GM12892 (cell line): ENCODE measurements at regions not wholly inside any gene's neighbourhood (a gene's known extent, or its start where the extent isn't known, plus 50 kb on each side); places are given as distances from the start of the nearest gene placed in this dataset.

Source experiments
- DNase-seq: peaks from one replicate; pipeline ENCODE4 v3.0.0; 2011; ENCODE audit not compliant: insufficient read length
- FAIRE-seq: peaks from 2 replicates; lab custom pipeline; 2011; peaks lifted over from hg19 to GRCh38; lab: Jason Lieb, UNC
- POLR2A ChIP-seq: IDR thresholded peaks from 2 replicates; pipeline ENCODE4 v1.6.1; 2011; ENCODE audit warnings: low read depth, low read length, control low read depth
- POLR2AphosphoS5 ChIP-seq: IDR thresholded peaks from 2 replicates; pipeline ENCODE4 v1.6.1; 2011; ENCODE audit warnings: low read depth, low read length, control low read depth
- TAF1 ChIP-seq: IDR thresholded peaks from 2 replicates; pipeline ENCODE4 v1.6.1; 2011; ENCODE audit warnings: low read depth, mild to moderate bottlenecking, control low read depth, low read length, borderline replicate concordance

DNA sequence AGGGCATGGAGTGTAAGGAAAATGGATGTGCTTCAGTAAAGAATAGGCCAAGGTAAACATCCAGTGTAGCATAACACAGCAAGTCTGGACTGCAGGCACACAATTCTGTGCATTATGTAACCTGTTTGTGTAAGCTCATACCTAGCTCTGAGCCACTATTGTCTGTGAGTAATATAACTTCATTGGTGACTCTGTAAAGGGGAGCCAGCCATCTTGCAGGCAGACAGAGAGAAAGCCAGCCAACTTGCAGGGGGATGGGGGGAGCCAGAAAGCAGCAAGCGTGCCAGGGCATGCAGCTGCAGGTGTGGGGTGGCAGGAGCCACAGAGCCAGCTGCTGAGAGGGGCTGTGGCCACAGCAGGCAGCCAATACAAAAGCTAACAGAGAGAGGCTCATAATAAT, 449.2 kb downstream of the IPMK start:
- TF ChIP-seq POLR2A (no peak), POLR2AphosphoS5 (no peak), TAF1 (no peak)
- no peak for DNase-seq
- FAIRE-seq = no peak

DNA sequence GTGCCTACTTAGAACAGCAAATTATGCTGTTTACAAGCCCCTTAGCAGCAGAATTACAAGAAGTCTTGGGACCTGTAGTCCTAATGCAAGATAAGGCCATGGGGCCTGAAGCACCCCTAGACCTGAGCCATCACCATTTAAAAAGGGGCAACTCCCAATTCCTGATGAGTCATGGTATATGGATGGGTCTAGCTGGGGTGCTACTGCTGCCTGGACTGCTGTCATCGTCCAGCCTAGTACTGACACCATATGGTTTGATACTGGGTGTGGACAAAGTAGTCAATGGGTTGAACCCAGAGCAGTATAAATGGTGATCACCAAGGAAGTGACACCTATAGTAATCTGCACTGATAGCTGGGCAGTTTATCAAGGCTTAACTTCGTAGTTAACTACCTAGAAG, 450.0 kb downstream of the IPMK start:
- FAIRE-seq (no peak), DNase-seq (no peak)
- TF ChIP-seq POLR2AphosphoS5 (no peak), TAF1 (no peak), POLR2A (no peak)

DNA sequence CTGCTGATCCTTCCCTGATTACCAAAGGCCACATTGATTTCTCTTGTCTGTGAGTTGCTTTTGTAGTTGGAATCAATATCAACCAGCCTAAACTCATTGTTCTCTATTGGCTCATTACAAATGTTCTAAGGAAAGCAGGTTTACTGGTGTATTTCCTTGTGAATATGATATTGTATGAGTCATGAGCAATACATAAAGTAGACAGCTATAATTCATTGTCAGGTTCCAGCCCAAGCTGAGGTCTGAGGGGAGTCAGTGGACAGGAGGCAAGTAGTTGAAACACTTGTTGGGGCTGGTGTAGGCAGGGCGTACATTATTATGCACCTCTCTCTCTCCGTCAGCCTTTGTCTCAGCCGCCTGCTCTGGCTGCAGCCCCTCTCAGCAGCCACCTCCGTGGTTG, 451.7 kb downstream of the IPMK start:
- DNase-seq (no peak), FAIRE-seq (no peak)
- TF ChIP-seq TAF1 = no peak
- TF ChIP-seq POLR2AphosphoS5 = no peak

DNA sequence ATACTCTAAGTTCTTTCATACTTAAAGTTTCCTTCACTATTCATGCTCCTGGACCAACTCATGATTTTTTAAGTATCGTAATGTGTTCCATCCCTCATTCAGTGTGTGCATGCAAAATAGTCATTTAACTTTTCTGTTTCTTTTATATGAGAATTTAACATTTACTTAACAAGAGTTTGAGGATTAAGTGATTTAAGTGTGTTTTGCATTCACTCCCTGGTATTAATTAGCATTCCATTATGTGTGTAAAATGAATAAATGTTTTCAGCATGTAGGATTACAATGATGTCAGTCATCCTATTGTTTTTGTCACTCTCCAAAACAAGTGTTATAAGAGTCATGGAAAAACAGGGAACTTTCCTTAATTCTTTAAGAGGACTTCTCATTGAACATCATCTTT, 457.7 kb downstream of the IPMK start:
- DNase-seq (no peak), FAIRE-seq (no peak)
- TF ChIP-seq POLR2AphosphoS5 (no peak), POLR2A (no peak), TAF1 (no peak)

DNA sequence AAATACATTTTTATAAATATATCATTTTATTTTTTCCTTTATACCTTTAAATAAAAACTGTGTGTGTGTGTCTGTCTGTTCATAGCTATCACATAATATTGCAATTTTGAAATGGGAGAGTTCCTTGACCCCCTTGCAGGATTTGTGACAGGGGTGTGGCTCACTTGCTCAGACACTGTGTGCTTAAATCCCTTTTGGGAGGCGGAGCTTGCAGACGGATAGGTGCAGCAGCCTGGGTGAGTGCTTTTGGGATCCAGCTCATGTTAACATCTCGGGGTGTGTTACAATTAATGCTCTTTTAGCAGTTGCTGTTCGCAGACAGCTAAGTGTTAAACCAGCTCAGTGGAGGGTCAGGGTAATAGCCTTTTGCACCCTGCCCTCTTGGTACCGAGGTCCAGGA, 459.8 kb downstream of the IPMK start:
- TF ChIP-seq TAF1 (no peak), POLR2AphosphoS5 (no peak), POLR2A (no peak)

DNA sequence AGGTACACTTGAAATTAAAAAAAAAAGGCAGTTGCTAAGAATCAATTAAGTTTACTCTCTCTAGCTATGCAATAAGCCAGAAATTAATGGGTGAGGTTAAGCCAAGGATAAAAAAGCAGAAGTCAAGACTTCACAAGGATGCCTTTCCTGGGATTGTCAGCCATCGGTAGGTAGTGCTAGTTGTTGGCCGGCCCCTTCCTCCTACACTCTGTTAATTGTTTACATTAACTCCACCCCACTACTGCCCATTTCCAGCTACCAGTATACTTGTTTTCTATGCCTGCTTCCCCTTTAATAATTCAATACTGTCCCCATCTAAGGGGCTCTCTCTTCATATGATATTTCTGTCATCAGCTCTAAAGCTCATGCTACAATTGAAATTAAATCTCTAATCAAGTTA, 461.0 kb downstream of the IPMK start:
- no peak for FAIRE-seq
- TF ChIP-seq POLR2A = no peak
- no peak for TF ChIP-seq TAF1
- TF ChIP-seq POLR2AphosphoS5 = no peak

More for the DNA sequence above, 459.8 kb downstream of the IPMK start:
- FAIRE-seq (no peak), DNase-seq (no peak)

DNA sequence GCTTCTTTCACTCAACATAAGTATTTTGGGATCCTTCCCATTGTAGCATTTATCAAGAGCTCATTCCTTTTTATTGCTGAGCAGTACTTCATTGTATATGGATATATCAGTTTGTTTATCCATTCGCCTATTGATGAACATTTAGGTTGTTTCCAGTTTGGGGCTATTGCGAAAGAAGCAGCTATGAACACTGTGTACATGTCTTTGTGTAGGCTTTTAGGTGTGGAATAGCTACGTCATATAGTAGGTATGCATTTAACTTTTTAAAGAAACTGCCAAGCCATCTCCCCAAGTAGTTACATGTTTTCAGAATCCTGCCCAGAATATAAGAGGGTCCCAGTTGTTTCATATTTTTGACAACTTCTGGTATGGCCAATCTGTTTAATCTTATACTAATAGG, 468.1 kb downstream of the IPMK start:
- DNase-seq = no peak
- FAIRE-seq = no peak
- TF ChIP-seq POLR2AphosphoS5 (no peak), TAF1 (no peak)

More for the DNA sequence above, 461.0 kb downstream of the IPMK start:
- no peak for DNase-seq

DNA sequence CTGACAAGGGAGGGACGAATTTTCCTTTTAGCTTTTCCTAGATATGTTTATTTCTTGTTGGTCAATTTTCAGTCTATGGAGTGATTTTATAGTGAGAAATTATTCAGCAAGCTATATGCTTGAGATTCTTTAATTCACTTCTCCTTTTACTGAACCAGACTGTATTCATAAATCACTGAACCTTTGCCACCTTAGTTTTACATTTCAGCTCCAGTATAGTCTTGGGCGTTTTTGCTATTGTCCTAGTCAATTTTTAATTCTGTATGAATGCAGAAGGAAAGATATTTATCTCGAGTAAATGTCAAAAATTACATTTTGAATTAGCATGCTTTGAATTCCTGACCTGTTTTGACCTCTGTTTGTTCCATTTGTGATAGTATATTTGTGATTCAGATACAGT, 468.9 kb downstream of the IPMK start:
- DNase-seq (no peak), FAIRE-seq (no peak)
- TF ChIP-seq TAF1 (no peak), POLR2A (no peak), POLR2AphosphoS5 (no peak)

DNA sequence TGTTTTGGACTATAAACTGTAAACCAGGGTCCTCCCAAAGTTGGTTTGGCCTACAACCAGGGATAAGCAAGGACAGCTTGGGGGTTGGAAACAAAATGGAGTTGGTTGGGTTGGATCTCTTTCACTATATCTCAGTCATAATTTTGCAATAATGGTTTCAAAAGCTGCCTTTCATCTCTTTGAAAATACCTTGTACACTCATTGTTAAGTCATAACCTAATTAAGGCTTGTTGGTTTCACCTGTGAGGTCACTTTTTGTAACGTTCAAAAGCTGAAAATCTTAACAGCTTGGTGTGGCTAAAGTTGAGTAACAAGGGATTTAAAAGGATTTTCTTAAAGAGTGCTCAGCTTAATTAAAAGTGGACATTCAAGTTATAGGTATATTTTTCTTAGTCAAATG, 476.1 kb downstream of the IPMK start:
- TF ChIP-seq POLR2A (no peak), POLR2AphosphoS5 (no peak), TAF1 (no peak)
- FAIRE-seq = no peak
- no peak for DNase-seq

DNA sequence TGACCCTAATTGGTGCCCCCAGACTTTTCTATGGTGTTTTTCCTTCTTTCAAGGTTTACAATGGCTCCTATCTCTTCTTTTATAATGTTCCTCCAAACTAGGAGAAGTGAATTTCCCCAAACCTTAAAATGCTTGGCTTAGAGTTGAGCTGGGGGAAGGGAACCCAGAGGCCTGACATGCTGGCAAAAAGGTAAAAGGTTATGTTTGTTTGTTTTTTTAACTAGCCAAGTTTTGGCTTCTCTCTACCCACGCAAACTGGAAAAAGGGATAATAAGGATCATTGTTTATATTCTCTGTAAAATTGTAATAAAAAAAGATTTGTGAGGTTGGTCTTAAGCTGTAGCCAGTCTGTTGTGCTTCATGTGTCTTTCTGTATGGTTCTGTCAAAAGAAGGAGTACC, 477.0 kb downstream of the IPMK start:
- FAIRE-seq (no peak), DNase-seq (no peak)
- no peak for TF ChIP-seq POLR2A
- TF ChIP-seq TAF1 = no peak
- TF ChIP-seq POLR2AphosphoS5 = no peak

DNA sequence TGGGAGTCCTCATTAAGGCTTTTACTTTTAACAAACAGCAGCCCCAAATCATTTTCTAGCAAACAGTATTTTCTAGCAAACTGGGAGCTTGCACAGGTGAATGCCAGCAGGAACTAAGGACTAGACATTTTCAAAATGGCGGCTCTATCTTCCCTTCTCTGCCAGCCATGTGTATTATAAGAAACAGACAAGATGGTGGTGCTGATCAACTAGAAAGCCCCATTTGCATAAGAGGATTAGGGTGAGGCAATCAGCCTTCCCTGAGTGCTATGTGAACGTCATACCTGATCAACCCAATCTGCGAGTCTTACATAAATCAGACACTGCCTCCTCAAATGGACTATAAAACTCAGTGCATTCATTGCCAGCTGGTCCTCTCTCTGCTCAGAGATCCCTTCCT, 479.6 kb downstream of the IPMK start:
- FAIRE-seq (no peak), DNase-seq (no peak)
- TF ChIP-seq POLR2AphosphoS5 = no peak
- TF ChIP-seq POLR2A = no peak
- no peak for TF ChIP-seq TAF1

DNA sequence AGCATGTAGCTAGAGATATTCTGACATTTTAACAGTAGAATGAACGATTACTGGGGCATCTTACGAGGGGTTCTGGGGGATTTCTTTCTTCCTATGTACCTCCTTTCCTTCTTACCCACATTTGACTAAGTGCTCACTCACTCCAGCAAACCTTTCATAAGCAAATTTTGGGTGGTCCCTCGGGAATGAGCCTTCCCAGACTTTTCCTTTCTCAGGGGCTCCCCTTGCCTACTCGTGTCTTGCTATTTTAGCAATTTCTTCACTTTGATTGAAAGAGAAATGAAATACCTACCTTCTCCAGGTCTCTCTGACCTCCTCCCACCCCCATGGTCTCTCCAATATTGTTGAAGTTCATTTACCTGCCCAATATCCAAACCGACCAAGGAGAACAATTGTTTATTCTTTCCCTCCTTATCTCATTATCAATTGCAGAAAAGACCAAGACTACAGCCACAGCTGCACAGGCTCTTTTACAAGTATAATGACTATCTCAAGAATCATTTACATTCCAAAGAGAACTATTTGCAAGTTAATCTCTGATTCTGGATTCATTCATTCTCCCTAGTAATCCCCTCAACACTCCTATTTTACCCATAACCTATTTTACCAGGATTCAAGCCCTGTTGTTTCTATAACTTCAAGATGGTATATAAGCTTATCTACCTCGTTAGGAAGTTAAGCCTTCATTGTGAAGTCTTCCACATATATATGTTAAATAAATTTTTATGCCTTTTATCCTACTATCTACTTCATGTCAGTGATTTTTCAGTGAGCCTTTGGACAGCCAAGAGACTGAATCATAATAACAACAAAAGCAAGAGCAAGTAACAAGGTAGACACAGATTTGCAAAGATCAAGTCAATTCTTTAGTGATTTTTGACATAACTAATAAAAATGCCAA, 480.6 kb downstream of the IPMK start:
- FAIRE-seq (no peak), DNase-seq (no peak)
- TF ChIP-seq TAF1 = no peak
- no peak for TF ChIP-seq POLR2AphosphoS5
- TF ChIP-seq POLR2A = no peak
